Parathyroid adenoma (tissue), 2 donors: ENCODE measurements at regions not wholly inside any gene's neighbourhood (a gene's known extent, or its start where the extent isn't known, plus 50 kb on each side); places are given as distances from the start of the nearest gene placed in this dataset.

ENCODE experiments used
- H2AFZ ChIP-seq: fragments of 300-600 bp; sonication (generic); one replicate; pipeline ENCODE4 v1.7.0; 2017; ENCODE audit warnings: antibody characterized with exemption, mild to moderate bottlenecking
- H3K27ac ChIP-seq: fragments of 300-600 bp; sonication (generic); one replicate; pipeline ENCODE4 v1.7.0; 2017
- H3K27me3 ChIP-seq: fragments of 300-600 bp; sonication (generic); one replicate; pipeline ENCODE4 v1.7.0; 2017; ENCODE audit warnings: low read length; ENCODE audit not compliant: control insufficient read depth, insufficient read depth
- H3K36me3 ChIP-seq: fragments of 300-600 bp; sonication (generic); one replicate; pipeline ENCODE4 v1.7.0; 2017; ENCODE audit warnings: low read length; ENCODE audit not compliant: control insufficient read depth, insufficient read depth
- H3K4me1 ChIP-seq: fragments of 300-600 bp; sonication (generic); one replicate; pipeline ENCODE4 v1.7.0; 2017; ENCODE audit warnings: control low read depth
- H3K4me2 ChIP-seq: fragments of 300-600 bp; sonication (generic); one replicate; pipeline ENCODE4 v1.7.0; 2017; ENCODE audit warnings: low read length
- H3K4me3 ChIP-seq: fragments of 300-600 bp; sonication (generic); one replicate; pipeline ENCODE4 v1.7.0; 2017; ENCODE audit warnings: low read depth, low read length
- H3K79me2 ChIP-seq: fragments of 300-600 bp; sonication (generic); one replicate; pipeline ENCODE4 v1.7.0; 2017; ENCODE audit warnings: control low read depth
- H3K9ac ChIP-seq: fragments of 300-600 bp; sonication (generic); one replicate; pipeline ENCODE4 v1.7.0; 2017; ENCODE audit warnings: mild to moderate bottlenecking
- H3K9me3 ChIP-seq: fragments of 300-600 bp; sonication (generic); one replicate; pipeline ENCODE4 v1.7.0; 2017; ENCODE audit warnings: low read length; ENCODE audit not compliant: control insufficient read depth
- CTCF ChIP-seq: fragments of 300-600 bp; sonication (generic); IDR thresholded peaks from one replicate; pipeline ENCODE4 v1.7.0; 2017; ENCODE audit warnings: antibody characterized with exemption, mild to moderate bottlenecking
- donor health status: primary hyperparathyroidism.

GRCh38 chr1:188700116-188700515 lies 1777.5 kb downstream of the BRINP3 start:
- no peak overlapping the region for H3K9ac ChIP-seq
- H3K4me1 ChIP-seq = no peaks in the 10 kb centered on the region
- no peaks in the 10 kb centered on the region for H3K36me3 ChIP-seq
- H2AFZ ChIP-seq = no peak overlapping the region
- no peaks in the 10 kb centered on the region for H3K27me3 ChIP-seq
- no peaks in the 10 kb centered on the region for H3K79me2 ChIP-seq
- H3K27ac ChIP-seq = no peak overlapping the region
- H3K9me3 ChIP-seq = no peaks in the 10 kb centered on the region
- TF ChIP-seq CTCF = no peak
- H3K4me2 ChIP-seq = no peak overlapping the region
- H3K4me3 ChIP-seq = no peak overlapping the region

GRCh38 chr1:188706742-188707141 lies 1770.9 kb downstream of the BRINP3 start:
- Histone ChIP-seq H3K4me1 (no peaks in the 10 kb centered on the region), H2AFZ (no peak overlapping the region), H3K27ac (no peak overlapping the region), H3K9ac (no peak overlapping the region), H3K79me2 (no peaks in the 10 kb centered on the region), H3K36me3 (no peaks in the 10 kb centered on the region), H3K27me3 (no peaks in the 10 kb centered on the region), H3K4me3 (no peak overlapping the region), H3K4me2 (no peak overlapping the region), H3K9me3 (no peaks in the 10 kb centered on the region)
- TF ChIP-seq CTCF = no peak

GRCh38 chr1:188708795-188709535 lies 1768.7 kb downstream of the BRINP3 start:
- Histone ChIP-seq H2AFZ (no peak overlapping the region), H3K9me3 (no peaks in the 10 kb centered on the region), H3K27ac (no peak overlapping the region)

GRCh38 chr1:188715566-188715965 lies 1762.1 kb downstream of the BRINP3 start:
- Histone ChIP-seq H3K9me3 (no peaks in the 10 kb centered on the region), H3K4me1 (no peaks in the 10 kb centered on the region), H3K4me3 (no peak overlapping the region), H3K27ac (no peak overlapping the region), H3K27me3 (no peaks in the 10 kb centered on the region), H3K79me2 (no peaks in the 10 kb centered on the region), H2AFZ (no peak overlapping the region), H3K36me3 (no peaks in the 10 kb centered on the region), H3K4me2 (no peak overlapping the region), H3K9ac (no peak overlapping the region)
- no peak for TF ChIP-seq CTCF

More at GRCh38 chr1:188708795-188709535, 1768.7 kb downstream of the BRINP3 start:
- Histone ChIP-seq H3K4me1 (no peaks in the 10 kb centered on the region), H3K4me3 (no peak overlapping the region), H3K27me3 (no peaks in the 10 kb centered on the region), H3K9ac (no peak overlapping the region), H3K4me2 (no peak overlapping the region), H3K36me3 (no peaks in the 10 kb centered on the region), H3K79me2 (no peaks in the 10 kb centered on the region)
- no peak for TF ChIP-seq CTCF

- TF ChIP-seq CTCF = no peak
- no peak overlapping the region for H3K9ac ChIP-seq
- H3K4me3 ChIP-seq = no peak overlapping the region
- H2AFZ ChIP-seq = no peak overlapping the region
- H3K27ac ChIP-seq = no peak overlapping the region
- no peaks in the 10 kb centered on the region for H3K9me3 ChIP-seq
- H3K27me3 ChIP-seq = no peaks in the 10 kb centered on the region
- no peaks in the 10 kb centered on the region for H3K4me1 ChIP-seq
- no peak overlapping the region for H3K4me2 ChIP-seq
- no peaks in the 10 kb centered on the region for H3K36me3 ChIP-seq
- H3K79me2 ChIP-seq = no peaks in the 10 kb centered on the region
These were observed 1757.9 kb downstream of the BRINP3 start for GRCh38 chr1:188719735-188720134.
